Esophagus squamous epithelium (tissue), 5 donors: ENCODE measurements at regions not wholly inside any gene's neighbourhood (a gene's known extent, or its start where the extent isn't known, plus 50 kb on each side); places are given as distances from the start of the nearest gene placed in this dataset.

ENCODE experiments used
- DNase-seq: peaks from one replicate; lab custom pipeline; 2025; lab: John Stamatoyannopoulos, UW
- H3K27ac ChIP-seq, 4 donors: fragments of 200-600 bp; sonication (generic); one replicate each; pipeline ENCODE4 v1.5.1; 2016 to 2019; ENCODE audit warnings: mild to moderate bottlenecking in 1 of 4
- H3K27me3 ChIP-seq, 4 donors: fragments of 200-600 bp; sonication (generic); 1 replicate in 3 of 4; 2 replicates in 1 of 4; pipeline versions ENCODE4 v1.5.1 to v1.6.0; 2017 to 2021; ENCODE audit warnings: antibody characterized with exemption in 1 of 4
- H3K36me3 ChIP-seq, 3 donors: fragments of 200-600 bp; sonication (generic); one replicate each; pipeline ENCODE4 v1.5.1; 2016 to 2019
- H3K4me1 ChIP-seq, 3 donors: fragments of 200-600 bp; sonication (generic); one replicate each; pipeline ENCODE4 v1.5.1; 2017 to 2019
- H3K4me3 ChIP-seq, 4 donors: fragments of 200-600 bp; sonication (generic); 1 replicate in 3 of 4; 2 replicates in 1 of 4; pipeline ENCODE4 v1.5.1; 2016 to 2019; ENCODE audit warnings: mild to moderate bottlenecking in 2 of 4, moderate library complexity in 1 of 4
- H3K9me3 ChIP-seq, 3 donors: fragments of 200-600 bp; sonication (generic); one replicate each; pipeline ENCODE4 v1.5.1; 2016 to 2019
- POLR2A ChIP-seq, 4 donors: fragments of 450-650 bp; IDR thresholded peaks; one replicate each; pipeline ENCODE4 v1.6.1; 2017; ENCODE audit warnings: antibody characterized with exemption in 4 of 4, mild to moderate bottlenecking in 4 of 4, moderate library complexity in 3 of 4
- WGBS, 2 donors: methylation state at CpG; one replicate each; pipeline ENCODE4 v1.1.5; 2018; 5-methylcytosine and 5-hydroxymethylcytosine counted together
- intact Hi-C: fragments of 100-400 bp; cut with DNase I; formaldehyde crosslinking; loops from one replicate; pipeline ENCODE4 v1.15.0; 2022
- TF ChIP-seq, protein P1 (sequence below), 6 experiments: fragments of 450-650 bp in 4 of 6; fragments of 200-600 bp in 2 of 6; sonication (generic) in 2 of 6; IDR thresholded peaks; one replicate each; pipeline ENCODE4 v1.5.1; 2016 to 2019; ENCODE audit warnings: antibody characterized with exemption in 6 of 6, mild to moderate bottlenecking in 4 of 6, moderate library complexity in 4 of 6
- donor health status: DM: yes; HTN: yes; CAD: no.

DNA sequence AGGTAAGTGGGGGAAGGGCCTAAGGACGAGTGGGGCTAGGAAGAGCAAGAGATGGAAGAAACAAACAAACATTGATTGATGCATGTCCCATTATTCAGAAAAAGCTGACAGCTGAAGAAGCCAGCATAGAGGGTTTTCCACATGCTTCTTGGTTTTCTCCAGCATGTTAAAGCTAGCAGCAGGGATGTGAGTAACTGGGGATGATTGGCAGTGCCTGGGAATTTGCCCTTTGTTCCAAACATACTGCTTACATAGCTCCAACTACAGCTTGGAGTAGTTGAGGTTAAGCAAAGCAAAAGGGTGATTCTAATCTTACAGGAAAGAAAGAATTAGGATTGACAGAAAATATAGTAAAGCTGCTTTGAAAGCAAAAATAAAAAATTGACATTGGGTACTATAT lies 68.0 kb upstream of the IFNG-AS1 start:
- no peaks in the 10 kb centered on the region for H3K9me3 ChIP-seq
- H3K27me3 ChIP-seq: peaks cover 0 to 5% (median 0%) of the 10 kb centered on the region in 4 donors
- no peak overlapping the region for H3K4me3 ChIP-seq
- intact Hi-C loops: no loop called here
- no peak for TF ChIP-seq POLR2A (IDR thresholded peaks at IDR 0.05)
- TF ChIP-seq, protein P1, sequence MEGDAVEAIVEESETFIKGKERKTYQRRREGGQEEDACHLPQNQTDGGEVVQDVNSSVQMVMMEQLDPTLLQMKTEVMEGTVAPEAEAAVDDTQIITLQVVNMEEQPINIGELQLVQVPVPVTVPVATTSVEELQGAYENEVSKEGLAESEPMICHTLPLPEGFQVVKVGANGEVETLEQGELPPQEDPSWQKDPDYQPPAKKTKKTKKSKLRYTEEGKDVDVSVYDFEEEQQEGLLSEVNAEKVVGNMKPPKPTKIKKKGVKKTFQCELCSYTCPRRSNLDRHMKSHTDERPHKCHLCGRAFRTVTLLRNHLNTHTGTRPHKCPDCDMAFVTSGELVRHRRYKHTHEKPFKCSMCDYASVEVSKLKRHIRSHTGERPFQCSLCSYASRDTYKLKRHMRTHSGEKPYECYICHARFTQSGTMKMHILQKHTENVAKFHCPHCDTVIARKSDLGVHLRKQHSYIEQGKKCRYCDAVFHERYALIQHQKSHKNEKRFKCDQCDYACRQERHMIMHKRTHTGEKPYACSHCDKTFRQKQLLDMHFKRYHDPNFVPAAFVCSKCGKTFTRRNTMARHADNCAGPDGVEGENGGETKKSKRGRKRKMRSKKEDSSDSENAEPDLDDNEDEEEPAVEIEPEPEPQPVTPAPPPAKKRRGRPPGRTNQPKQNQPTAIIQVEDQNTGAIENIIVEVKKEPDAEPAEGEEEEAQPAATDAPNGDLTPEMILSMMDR (IDR thresholded peaks at IDR 0.05): no peak
- H3K36me3 ChIP-seq: no peaks in the 10 kb centered on the region
- H3K4me1 ChIP-seq: peaks cover 0 to 13% (median 0%) of the 10 kb centered on the region in 3 donors
- WGBS, 2 donors: 37 to 71% methylated on average over 1 of the region's 1 CpG
- DNase-seq: no peak
- H3K27ac ChIP-seq: no peak overlapping the region

GRCh38 chr12:67922245-67922644 lies 67.0 kb upstream of the IFNG-AS1 start:
- no peaks in the 10 kb centered on the region for H3K9me3 ChIP-seq
- intact Hi-C loops: no loop called here
- 33 to 56% methylated on average over 1 of the region's 1 CpG for WGBS, 2 donors
- H3K27ac ChIP-seq: no peak overlapping the region
- no peak for DNase-seq
- TF ChIP-seq, protein P1 (IDR thresholded peaks at IDR 0.05): no peak
- TF ChIP-seq POLR2A (IDR thresholded peaks at IDR 0.05): no peak
- no peak overlapping the region for H3K4me3 ChIP-seq
- peaks cover 0 to 13% (median 0%) of the 10 kb centered on the region in 3 donors for H3K4me1 ChIP-seq
- H3K36me3 ChIP-seq: no peaks in the 10 kb centered on the region
- H3K27me3 ChIP-seq: peaks cover 0 to 5% (median 0%) of the 10 kb centered on the region in 4 donors

DNA sequence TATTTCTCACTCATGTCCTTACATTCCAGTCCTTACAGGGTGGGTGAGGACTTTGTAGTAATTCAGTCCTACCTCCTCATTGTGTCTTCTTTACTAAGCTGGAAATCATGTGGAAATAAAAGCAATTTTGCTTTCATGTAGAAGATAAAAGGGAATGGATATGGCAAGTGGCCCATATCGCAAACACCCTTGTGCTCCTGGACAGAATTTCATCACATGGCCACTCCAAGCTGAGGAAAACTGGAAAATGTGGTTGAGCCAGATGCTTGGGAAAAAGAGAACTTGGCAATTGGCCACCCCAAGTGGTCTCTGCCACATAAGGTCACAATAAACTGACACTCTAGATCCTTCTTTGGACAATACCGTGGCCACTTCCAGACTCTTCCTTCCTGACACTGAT lies 64.2 kb upstream of the IFNG-AS1 start:
- intact Hi-C loops: no loop called here
- 51 to 72% methylated on average over 2 of the region's 2 CpGs for WGBS, 2 donors
- Histone ChIP-seq H3K9me3 (no peaks in the 10 kb centered on the region), H3K4me3 (no peak overlapping the region), H3K27me3 (peaks cover 0 to 5% (median 0%) of the 10 kb centered on the region in 4 donors), H3K27ac (no peak overlapping the region), H3K4me1 (peaks cover 0 to 23% (median 3%) of the 10 kb centered on the region in 3 donors), H3K36me3 (no peaks in the 10 kb centered on the region)
- no peak for DNase-seq
- TF ChIP-seq, protein P1 (IDR thresholded peaks at IDR 0.05): no peak
- no peak for TF ChIP-seq POLR2A (IDR thresholded peaks at IDR 0.05)

DNA sequence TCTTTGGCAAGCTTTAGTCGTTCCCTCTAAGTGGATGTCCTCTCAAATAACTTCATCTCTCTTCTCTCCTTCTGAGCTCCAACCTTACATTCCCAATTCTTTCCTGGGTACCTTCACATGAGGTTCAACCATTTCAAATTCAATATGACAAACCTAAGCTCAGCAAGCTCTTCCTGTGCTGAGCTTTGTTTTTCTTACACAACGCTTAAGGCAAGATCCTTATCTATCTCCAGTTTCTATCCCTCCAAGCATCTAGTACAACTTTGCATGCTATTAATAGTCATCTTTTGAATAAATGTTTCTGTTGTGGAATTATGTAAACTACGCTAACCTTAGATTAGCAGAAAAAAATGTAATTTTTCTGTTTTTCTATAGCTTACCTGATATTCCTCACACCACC lies 63.7 kb upstream of the IFNG-AS1 start:
- Histone ChIP-seq H3K27me3 (peaks cover 0 to 5% (median 0%) of the 10 kb centered on the region in 4 donors), H3K4me3 (no peak overlapping the region), H3K27ac (no peak overlapping the region), H3K36me3 (no peaks in the 10 kb centered on the region), H3K4me1 (peaks cover 0 to 20% (median 3%) of the 10 kb centered on the region in 3 donors), H3K9me3 (no peaks in the 10 kb centered on the region)
- no peak for DNase-seq
- intact Hi-C loops: no loop called here
- WGBS, 2 donors: 73 to 79% methylated on average over 3 of the region's 3 CpGs
- TF ChIP-seq, protein P1 (IDR thresholded peaks at IDR 0.05): no peak
- no peak for TF ChIP-seq POLR2A (IDR thresholded peaks at IDR 0.05)

DNA sequence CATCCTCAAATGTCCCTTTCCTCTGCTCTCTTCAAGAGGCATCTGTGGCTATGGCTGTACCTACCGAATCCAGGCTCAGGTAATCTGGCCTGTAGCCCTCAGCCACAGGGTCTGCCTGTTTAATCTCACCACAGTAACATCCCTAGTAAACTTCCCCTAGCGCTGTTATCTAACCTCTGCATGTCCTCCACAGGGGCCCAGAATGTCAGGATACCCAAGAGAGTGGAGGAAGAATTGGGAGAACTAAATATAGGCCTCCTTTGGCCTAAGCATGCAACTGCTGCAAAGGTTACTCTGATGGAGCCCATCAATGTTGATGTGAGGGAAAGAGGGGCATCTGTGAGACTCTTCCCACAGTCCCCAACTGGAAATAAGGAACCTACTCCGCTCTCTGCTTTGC lies 63.2 kb upstream of the IFNG-AS1 start:
- no peak for DNase-seq
- Histone ChIP-seq H3K4me1 (peaks cover 0 to 20% (median 3%) of the 10 kb centered on the region in 3 donors), H3K9me3 (no peaks in the 10 kb centered on the region), H3K36me3 (no peaks in the 10 kb centered on the region), H3K27ac (no peak overlapping the region), H3K27me3 (peaks cover 0 to 5% (median 0%) of the 10 kb centered on the region in 4 donors), H3K4me3 (no peak overlapping the region)
- TF ChIP-seq, protein P1 (IDR thresholded peaks at IDR 0.05): no peak
- no peak for TF ChIP-seq POLR2A (IDR thresholded peaks at IDR 0.05)
- intact Hi-C loops: no loop called here
- 93 to 95% methylated on average over 2 to 3 of the region's 3 CpGs for WGBS, 2 donors
